Stimulated activated naive CD8-positive, alpha-beta T cell treated with anti-CD3 and anti-CD28 coated beads, Interleukin-15, Interleukin-2, amounts not matched to agents 100 U/mL and 50 U/mL, for 24 hours (primary cell): ENCODE measurements at regions not wholly inside any gene's neighbourhood (a gene's known extent, or its start where the extent isn't known, plus 50 kb on each side); places are given as distances from the start of the nearest gene placed in this dataset.

Experiments used
- ATAC-seq: fragments of 150-1000 bp; cut with Tn5 transposase; one replicate; pipeline ENCODE4 v1.10.0; 2021
- DNase-seq: peaks from one replicate; pipeline ENCODE4 v3.0.0; 2021

GRCh38 chr7:12941512-12941911 is 254.1 kb downstream of the ARL4A start:
- no peak for ATAC-seq
- no peak for DNase-seq

- ATAC-seq (no peak), DNase-seq (no peak)
Measured at GRCh38 chr7:12942609-12943008, 255.2 kb downstream of the ARL4A start.

GRCh38 chr7:12943781-12944180 is 256.3 kb downstream of the ARL4A start:
- DNase-seq (no peak), ATAC-seq (no peak)

GRCh38 chr7:12945901-12946300 is 258.5 kb downstream of the ARL4A start:
- ATAC-seq (no peak), DNase-seq (no peak)

- no peak for ATAC-seq
- DNase-seq, result no peak
Measured at GRCh38 chr7:12947465-12947864, 260.0 kb downstream of the ARL4A start.

GRCh38 chr7:12949060-12949931 is 261.9 kb downstream of the ARL4A start:
- ATAC-seq (no peak), DNase-seq (no peak)

- no peak for DNase-seq
- ATAC-seq, result no peak
Measured at GRCh38 chr7:12951397-12951801, 264.0 kb downstream of the ARL4A start.

- ATAC-seq (no peak), DNase-seq (no peak)
Measured at GRCh38 chr7:12954380-12955033, 267.1 kb downstream of the ARL4A start.

GRCh38 chr7:12957487-12957886 is 270.1 kb downstream of the ARL4A start:
- ATAC-seq, result no peak
- DNase-seq, result no peak

- DNase-seq, result no peak
- no peak for ATAC-seq
Measured at GRCh38 chr7:12961910-12962480, 274.6 kb downstream of the ARL4A start.

GRCh38 chr7:12963435-12963834 is 276.0 kb downstream of the ARL4A start:
- DNase-seq, result no peak
- no peak for ATAC-seq

GRCh38 chr7:12964836-12965235 is 277.4 kb downstream of the ARL4A start:
- no peak for DNase-seq
- no peak for ATAC-seq

GRCh38 chr7:12965767-12966166 is 278.3 kb downstream of the ARL4A start:
- ATAC-seq (no peak), DNase-seq (no peak)

- DNase-seq (no peak), ATAC-seq (no peak)
Measured at GRCh38 chr7:12967322-12967721, 279.9 kb downstream of the ARL4A start.

- ATAC-seq (no peak), DNase-seq (no peak)
Measured at GRCh38 chr7:12968836-12969422, 281.5 kb downstream of the ARL4A start.

- ATAC-seq (no peak), DNase-seq (no peak)
Measured at GRCh38 chr7:12970626-12971025, 283.2 kb downstream of the ARL4A start.

GRCh38 chr7:12974451-12975166 is 287.2 kb downstream of the ARL4A start:
- DNase-seq (no peak), ATAC-seq (no peak)

- no peak for DNase-seq
- ATAC-seq, result no peak
Measured at GRCh38 chr7:12975412-12975811, 288.0 kb downstream of the ARL4A start.

- DNase-seq (no peak), ATAC-seq (no peak)
Measured at GRCh38 chr7:12979181-12979580, 291.7 kb downstream of the ARL4A start.

GRCh38 chr7:12982178-12982577 is 294.7 kb downstream of the ARL4A start:
- ATAC-seq, result no peak
- no peak for DNase-seq

GRCh38 chr7:12984117-12984516 is 296.7 kb downstream of the ARL4A start:
- ATAC-seq (no peak), DNase-seq (no peak)

- DNase-seq (no peak), ATAC-seq (no peak)
Measured at GRCh38 chr7:12985228-12985627, 297.8 kb downstream of the ARL4A start.
